T-helper 17 cell (primary cell): ENCODE measurements at regions not wholly inside any gene's neighbourhood (a gene's known extent, or its start where the extent isn't known, plus 50 kb on each side); places are given as distances from the start of the nearest gene placed in this dataset.

Source experiments
- ATAC-seq: fragments of 150-1000 bp; cut with Tn5 transposase; 2 replicates; pipeline ENCODE4 v1.10.0; 2021; ENCODE audit warnings: mild to moderate bottlenecking, moderate library complexity
- DNase-seq, 3 donors: peaks; one replicate each; pipeline versions ENCODE4 v3.0.0 to v3.0.0-alpha.2; 2020 to 2021
- H3K9me3 ChIP-seq: one replicate; pipeline ENCODE4 v1.7.0; 2013; ENCODE audit warnings: low read length, mild to moderate bottlenecking; ENCODE audit not compliant: control insufficient read depth, poor library complexity, severe bottlenecking
- H3K27ac Mint-ChIP-seq: one replicate; pipeline ENCODE4 v1.8.0; 2022; ENCODE audit warnings: mild to moderate bottlenecking, moderate library complexity, mixed read lengths
- H3K27me3 Mint-ChIP-seq: one replicate; pipeline ENCODE4 v1.8.0; 2022; ENCODE audit warnings: mixed read lengths
- H3K36me3 Mint-ChIP-seq: one replicate; pipeline ENCODE4 v1.8.0; 2022; ENCODE audit warnings: low read depth, mixed read lengths
- H3K4me1 Mint-ChIP-seq: one replicate; pipeline ENCODE4 v1.8.0; 2022; ENCODE audit warnings: mild to moderate bottlenecking, mixed read lengths
- H3K4me3 Mint-ChIP-seq: one replicate; pipeline ENCODE4 v1.8.0; 2022; ENCODE audit warnings: mild to moderate bottlenecking, moderate library complexity, mixed read lengths

DNA sequence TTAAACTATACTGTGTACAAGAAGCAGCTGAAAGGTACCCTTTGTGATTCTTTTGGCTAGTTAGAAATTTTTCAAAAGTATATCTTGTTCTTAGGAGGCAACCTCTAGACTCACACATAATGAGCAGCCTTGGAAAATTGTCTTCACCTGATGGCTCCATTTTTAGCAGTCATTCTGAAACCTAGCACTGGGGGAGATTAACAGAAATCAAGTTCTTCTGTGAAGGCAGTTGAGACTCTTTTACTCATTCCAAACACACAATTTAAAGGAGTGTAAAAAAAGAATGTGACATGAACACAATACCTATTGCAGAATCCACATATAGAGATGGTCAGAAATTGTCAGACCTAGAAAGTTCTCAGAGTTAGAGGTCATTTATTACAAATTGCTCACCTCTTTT, 197.7 kb downstream of the UBE2E3 start:
- peaks cover 4% of the 10 kb centered on the region for H3K4me1 Mint-ChIP-seq
- H3K27me3 Mint-ChIP-seq = no peaks in the 10 kb centered on the region
- H3K36me3 Mint-ChIP-seq = peaks cover 4% of the 10 kb centered on the region
- no peak for ATAC-seq
- H3K27ac Mint-ChIP-seq = peak overlapping the region; percentile 61
- DNase-seq = no peak
- H3K4me3 Mint-ChIP-seq = no peak overlapping the region
- H3K9me3 ChIP-seq = no peaks in the 10 kb centered on the region

DNA sequence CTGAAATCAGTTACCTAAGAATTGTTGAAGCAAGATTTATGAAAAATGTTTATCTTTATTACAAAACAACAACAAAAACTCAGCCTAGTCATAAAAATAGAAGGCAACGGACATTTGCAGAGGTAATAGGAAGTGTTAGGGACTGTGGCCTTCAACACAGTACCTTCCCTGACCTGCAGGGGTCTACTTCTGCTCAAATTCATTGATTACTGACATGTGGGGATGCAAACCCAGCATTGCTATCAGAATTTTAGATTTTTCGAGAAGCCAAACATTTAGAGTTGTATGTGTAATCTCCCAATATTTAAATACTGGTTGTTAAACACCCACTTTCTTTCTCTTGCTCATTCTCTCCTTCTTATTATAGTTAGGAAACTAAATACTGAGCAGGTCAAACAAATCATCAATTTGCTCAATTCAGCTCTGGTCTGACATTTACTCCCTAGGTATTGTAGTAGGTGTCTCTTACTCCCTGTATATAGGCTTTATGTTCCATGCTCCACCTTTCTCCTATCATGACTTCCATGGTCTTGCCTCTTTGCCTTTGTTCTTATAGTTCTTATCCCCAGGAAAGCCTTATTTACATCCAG, 198.5 kb downstream of the UBE2E3 start:
- peaks cover 4% of the 10 kb centered on the region for H3K4me1 Mint-ChIP-seq
- peaks cover 4% of the 10 kb centered on the region for H3K36me3 Mint-ChIP-seq
- no peaks in the 10 kb centered on the region for H3K9me3 ChIP-seq
- no peak overlapping the region for H3K4me3 Mint-ChIP-seq
- DNase-seq (no peak), ATAC-seq (peak; percentile 87)
- no peaks in the 10 kb centered on the region for H3K27me3 Mint-ChIP-seq
- H3K27ac Mint-ChIP-seq = peak overlapping the region; percentile 61

DNA sequence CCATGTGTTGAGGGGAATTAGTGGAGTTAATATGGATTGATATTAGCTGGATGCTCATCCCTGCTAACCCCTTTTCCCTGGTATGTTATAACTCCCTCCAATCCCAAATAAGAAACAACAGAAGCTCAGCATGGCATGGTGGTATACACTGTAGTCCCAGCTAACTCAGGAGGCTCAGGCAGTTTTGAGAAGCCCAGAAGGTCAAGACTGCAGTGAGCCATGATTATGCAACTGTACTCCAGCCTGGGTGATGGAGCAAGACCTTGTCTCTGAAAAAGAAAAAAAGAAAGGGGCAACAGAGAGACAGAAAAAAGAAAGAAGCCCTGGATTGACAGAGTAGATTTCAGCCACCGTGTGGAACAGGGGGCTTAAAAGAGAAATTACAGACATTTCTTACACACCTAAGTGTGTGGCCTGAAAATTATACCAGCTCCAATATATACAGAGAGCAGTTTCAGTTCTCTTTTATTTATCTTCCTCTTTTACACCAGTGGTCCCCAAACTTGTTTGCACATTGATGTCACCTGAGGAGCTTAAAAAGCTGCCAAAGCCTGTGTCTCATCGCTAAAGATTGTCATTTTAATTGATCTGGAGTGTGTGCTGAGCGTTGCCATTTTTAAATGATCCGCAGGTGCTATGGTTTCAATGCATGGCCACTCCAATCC, 203.6 kb downstream of the UBE2E3 start:
- peaks cover 9% of the 10 kb centered on the region for H3K4me1 Mint-ChIP-seq
- ATAC-seq (peak; percentile 59), DNase-seq (no peak)
- H3K36me3 Mint-ChIP-seq = peaks cover 7% of the 10 kb centered on the region
- no peak overlapping the region for H3K4me3 Mint-ChIP-seq
- no peaks in the 10 kb centered on the region for H3K9me3 ChIP-seq
- no peaks in the 10 kb centered on the region for H3K27me3 Mint-ChIP-seq
- no peak overlapping the region for H3K27ac Mint-ChIP-seq

DNA sequence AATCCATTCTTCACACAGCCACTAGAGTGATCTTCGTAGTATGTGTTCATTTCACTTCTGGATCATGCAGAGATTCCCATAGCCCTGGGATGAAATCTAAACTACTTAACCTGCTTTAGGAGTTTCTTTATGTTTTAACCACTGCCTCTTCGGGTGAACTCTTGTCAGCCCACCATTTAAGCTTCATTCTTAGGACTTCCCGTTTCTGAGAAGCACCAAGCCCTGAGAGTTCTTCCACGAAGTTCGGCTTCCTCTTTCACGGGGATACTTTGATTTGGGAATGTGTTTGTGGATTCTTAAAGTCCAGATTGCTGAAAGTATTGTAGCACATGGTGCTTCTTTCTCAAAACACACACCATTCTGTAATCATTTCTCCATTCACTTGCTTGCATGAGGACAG, 205.0 kb downstream of the UBE2E3 start:
- DNase-seq (no peak), ATAC-seq (no peak)
- H3K9me3 ChIP-seq = no peaks in the 10 kb centered on the region
- Mint-ChIP-seq H3K36me3 (peaks cover 5% of the 10 kb centered on the region), H3K27me3 (no peaks in the 10 kb centered on the region), H3K4me3 (no peak overlapping the region), H3K4me1 (peaks cover 9% of the 10 kb centered on the region), H3K27ac (no peak overlapping the region)

DNA sequence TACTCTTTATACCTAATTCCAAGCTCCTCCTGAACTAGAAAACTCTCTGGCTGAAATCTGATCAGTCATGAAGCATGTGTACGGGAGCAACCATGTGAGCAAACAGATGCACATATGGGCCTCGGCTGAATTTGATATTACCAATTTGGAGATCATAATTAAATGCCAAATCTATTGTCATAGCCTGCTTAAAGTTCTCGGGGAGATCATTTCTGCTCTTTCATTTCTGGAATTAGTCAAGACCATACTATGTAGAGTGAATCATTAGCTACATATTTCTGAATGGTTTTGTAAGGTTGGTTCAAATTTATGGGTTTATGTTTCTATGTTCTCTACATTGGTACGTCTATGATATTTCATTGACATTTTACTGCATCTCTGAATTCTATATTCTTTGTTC, 205.5 kb downstream of the UBE2E3 start:
- peaks cover 5% of the 10 kb centered on the region for H3K36me3 Mint-ChIP-seq

DNA sequence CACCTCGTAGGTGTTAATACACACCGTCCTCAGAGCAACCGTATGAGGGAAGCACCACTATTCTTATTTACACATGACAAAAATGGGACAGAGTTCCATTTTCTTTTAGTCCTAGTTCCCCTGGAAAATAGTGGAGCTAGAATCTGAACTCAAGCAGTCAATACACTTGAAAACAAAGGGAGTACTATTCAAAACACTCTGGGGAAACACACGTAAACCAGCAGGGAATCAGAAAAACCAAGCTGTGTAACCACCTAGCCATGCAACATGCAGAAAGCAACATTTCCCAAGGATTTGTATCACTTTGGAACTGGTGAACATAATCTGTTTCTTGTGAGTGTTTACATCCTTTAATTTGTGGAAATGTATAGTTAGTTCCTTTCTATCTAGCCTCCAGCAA, 208.2 kb downstream of the UBE2E3 start:
- Mint-ChIP-seq H3K36me3 (peaks cover 5% of the 10 kb centered on the region), H3K27me3 (no peaks in the 10 kb centered on the region), H3K27ac (no peak overlapping the region), H3K4me1 (peaks cover 9% of the 10 kb centered on the region), H3K4me3 (no peak overlapping the region)
- DNase-seq (no peak), ATAC-seq (no peak)
- H3K9me3 ChIP-seq = no peaks in the 10 kb centered on the region

More for the DNA sequence above, 205.5 kb downstream of the UBE2E3 start:
- Mint-ChIP-seq H3K4me3 (no peak overlapping the region), H3K27me3 (no peaks in the 10 kb centered on the region), H3K4me1 (peaks cover 9% of the 10 kb centered on the region), H3K27ac (no peak overlapping the region)
- no peaks in the 10 kb centered on the region for H3K9me3 ChIP-seq
- no peak for DNase-seq
- ATAC-seq = no peak

DNA sequence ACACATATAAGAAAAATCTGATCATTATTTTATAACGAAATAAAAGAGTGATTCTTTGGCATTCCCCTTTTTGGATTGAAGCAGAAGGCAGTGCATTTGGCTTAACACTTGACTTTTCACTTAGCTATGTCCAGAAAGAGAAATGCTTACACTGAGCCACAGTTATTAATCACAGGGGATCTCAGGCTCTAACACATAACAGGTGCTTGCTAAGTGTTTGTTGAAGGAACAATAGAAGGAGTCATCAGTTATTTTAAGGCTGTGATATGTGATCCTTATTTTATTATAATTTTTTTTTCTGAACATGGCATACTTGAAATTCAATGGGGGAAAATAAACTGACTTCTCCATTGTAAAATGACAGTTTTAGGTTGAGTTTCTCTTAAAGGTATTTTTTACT, 209.5 kb downstream of the UBE2E3 start:
- no peak overlapping the region for H3K27ac Mint-ChIP-seq
- no peaks in the 10 kb centered on the region for H3K27me3 Mint-ChIP-seq
- no peak for DNase-seq
- no peak for ATAC-seq
- peaks cover 11% of the 10 kb centered on the region for H3K4me1 Mint-ChIP-seq
- H3K9me3 ChIP-seq = no peaks in the 10 kb centered on the region
- no peak overlapping the region for H3K4me3 Mint-ChIP-seq
- H3K36me3 Mint-ChIP-seq = peaks cover 10% of the 10 kb centered on the region

DNA sequence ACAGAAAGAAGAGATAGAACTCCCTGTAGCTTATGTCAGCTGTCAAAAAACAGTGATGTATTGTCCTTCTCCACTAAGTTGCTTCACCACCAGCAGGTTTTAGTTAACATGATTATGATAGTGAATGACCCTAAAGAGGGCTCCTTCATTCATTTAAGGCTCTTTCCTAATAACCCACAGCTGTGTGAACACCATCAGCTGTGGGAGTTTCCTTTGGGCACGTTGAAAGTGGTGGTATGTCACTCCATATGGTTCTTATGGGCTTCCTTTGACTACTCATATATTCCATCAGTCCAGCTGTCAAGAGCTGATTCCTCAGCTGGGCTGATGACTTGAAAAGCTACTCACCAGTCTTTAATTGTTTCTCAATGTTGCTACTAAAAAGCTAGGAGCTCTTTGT, 210.3 kb downstream of the UBE2E3 start:
- no peaks in the 10 kb centered on the region for H3K9me3 ChIP-seq
- Mint-ChIP-seq H3K4me1 (peaks cover 7% of the 10 kb centered on the region), H3K27me3 (no peaks in the 10 kb centered on the region), H3K36me3 (peaks cover 10% of the 10 kb centered on the region), H3K4me3 (no peak overlapping the region), H3K27ac (no peak overlapping the region)
- ATAC-seq = no peak
- no peak for DNase-seq

DNA sequence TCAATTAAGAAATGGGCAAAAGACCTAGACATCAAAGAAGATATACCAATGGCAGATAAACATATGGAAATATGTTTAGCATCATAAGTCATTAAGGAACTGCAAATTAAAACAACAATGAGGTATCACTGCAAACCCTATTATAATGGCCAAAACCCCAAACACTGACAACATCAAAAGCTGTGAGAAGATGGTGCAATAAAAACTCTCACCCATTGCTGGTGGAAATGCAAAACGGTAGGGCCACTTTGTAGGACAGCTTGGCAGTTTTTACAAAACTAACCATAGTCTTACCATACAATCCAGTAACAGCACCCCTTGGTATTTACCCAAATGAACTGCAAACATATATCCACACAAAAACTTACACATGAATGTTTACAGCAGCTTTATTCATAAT, 213.1 kb downstream of the UBE2E3 start:
- no peaks in the 10 kb centered on the region for H3K9me3 ChIP-seq
- DNase-seq (no peak), ATAC-seq (no peak)
- H3K27me3 Mint-ChIP-seq = no peaks in the 10 kb centered on the region
- H3K36me3 Mint-ChIP-seq = peaks cover 7% of the 10 kb centered on the region
- H3K27ac Mint-ChIP-seq = no peak overlapping the region
- peaks cover 22% of the 10 kb centered on the region for H3K4me1 Mint-ChIP-seq
- H3K4me3 Mint-ChIP-seq = no peak overlapping the region

DNA sequence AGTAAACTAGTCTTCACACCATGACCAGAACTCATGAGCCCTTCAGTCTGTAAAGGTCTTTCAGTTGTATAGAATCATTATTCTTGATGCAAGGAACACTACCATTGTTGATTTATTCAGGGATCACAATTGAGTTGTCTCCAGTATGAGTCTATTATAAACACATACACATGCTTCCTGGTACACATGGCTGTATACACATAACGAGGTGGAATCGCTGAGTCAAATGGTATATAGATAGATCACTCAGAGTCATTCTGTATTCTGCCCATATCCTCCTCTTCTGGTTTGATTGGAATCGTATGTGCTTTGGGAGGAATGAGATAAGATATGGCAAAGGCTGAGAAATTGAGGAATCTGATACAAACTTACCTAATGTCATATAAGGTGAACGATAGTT, 216.0 kb downstream of the UBE2E3 start:
- Mint-ChIP-seq H3K27ac (peak overlapping the region; percentile 79), H3K36me3 (peaks cover 9% of the 10 kb centered on the region), H3K4me1 (peaks cover 30% of the 10 kb centered on the region), H3K27me3 (no peaks in the 10 kb centered on the region), H3K4me3 (peak overlapping the region; percentile 28)
- H3K9me3 ChIP-seq = no peaks in the 10 kb centered on the region
- ATAC-seq = no peak
- DNase-seq = no peak

DNA sequence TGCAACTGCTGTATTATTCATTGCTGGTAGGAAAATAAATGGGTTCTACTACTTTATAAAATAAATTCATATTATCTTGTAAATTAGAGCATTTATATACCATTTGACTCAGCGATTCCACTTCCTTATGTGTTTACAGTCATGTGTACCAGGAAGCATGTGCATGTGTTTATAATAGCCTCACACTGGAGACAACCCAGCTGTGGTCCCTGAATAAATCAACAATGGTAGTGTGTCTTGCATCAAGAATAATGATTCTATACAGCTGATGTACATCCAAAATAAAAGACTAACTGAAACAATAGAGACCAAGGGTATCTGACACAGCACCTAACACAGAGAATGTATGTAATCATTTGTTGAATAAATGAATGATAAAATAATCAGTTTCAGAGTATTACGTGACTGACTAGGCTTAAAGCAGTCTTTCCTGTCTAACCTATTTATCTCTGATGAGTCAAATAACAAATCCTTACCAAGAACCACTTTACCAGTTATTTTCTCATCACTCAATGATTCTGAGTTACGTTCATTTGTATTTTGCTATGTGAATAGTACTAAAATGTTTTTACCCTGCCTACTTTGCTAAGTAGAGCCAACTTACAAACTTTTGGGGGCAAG, 216.8 kb downstream of the UBE2E3 start:
- no peaks in the 10 kb centered on the region for H3K9me3 ChIP-seq
- ATAC-seq = peak; percentile 68
- DNase-seq = no peak
- Mint-ChIP-seq H3K4me3 (no peak overlapping the region), H3K36me3 (peaks cover 9% of the 10 kb centered on the region), H3K27ac (peak overlapping the region; percentile 79), H3K4me1 (peaks cover 33% of the 10 kb centered on the region), H3K27me3 (no peaks in the 10 kb centered on the region)

DNA sequence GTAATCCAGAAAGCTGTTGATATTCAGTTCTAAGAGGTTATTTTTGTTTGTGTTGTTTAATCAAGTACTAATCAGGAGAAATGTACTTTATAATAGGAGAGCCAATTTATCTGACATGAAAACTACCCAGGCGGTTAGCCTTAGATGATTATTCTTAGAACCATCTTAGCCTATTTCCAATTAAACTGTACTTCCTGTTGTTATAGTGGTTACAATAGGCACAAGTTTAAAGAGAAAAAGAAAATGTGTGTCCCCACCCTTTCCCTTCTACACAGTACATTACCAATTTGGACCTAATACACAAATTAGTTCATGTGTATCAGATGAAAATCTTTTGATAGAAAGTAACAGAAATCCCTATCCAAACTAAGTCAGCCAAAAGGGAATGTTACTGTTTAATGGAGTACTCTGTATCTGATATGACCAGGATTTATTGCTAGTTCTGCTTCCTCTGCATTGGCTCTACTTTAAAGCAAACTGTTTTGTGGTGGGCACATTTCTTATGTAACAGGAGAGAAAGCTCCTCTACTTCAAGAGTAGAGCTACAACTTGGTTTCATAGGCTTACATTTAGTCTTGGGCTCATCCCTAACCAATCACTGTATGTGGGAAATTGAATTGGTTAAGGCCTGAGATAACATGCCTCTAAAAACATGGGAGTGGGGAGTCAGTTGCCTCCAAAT, 217.9 kb downstream of the UBE2E3 start:
- Mint-ChIP-seq H3K36me3 (peaks cover 9% of the 10 kb centered on the region), H3K4me1 (peaks cover 33% of the 10 kb centered on the region), H3K27me3 (no peaks in the 10 kb centered on the region), H3K27ac (peak overlapping the region; percentile 79), H3K4me3 (no peak overlapping the region)
- DNase-seq = no peak
- H3K9me3 ChIP-seq = no peaks in the 10 kb centered on the region
- peak; percentile 65 for ATAC-seq

DNA sequence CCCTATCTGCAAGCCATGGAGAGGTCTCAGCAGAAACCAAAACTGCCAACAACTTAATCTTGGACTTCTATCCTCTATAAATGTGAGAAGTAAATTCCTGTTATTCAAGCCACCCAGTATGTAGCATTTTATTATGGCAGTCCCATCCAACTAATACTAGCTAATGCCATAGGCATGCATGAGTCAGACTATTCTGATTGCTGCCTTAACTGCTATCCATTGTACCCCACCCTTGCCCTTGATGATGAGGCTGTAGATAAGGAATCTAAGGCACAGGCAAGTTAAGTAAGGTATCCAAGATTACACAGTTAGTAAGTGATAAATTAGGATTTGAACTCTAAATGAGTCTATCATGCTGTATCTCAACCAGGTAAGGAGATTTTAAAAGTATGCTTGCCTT, 223.0 kb downstream of the UBE2E3 start:
- H3K9me3 ChIP-seq = peaks cover 3% of the 10 kb centered on the region
- H3K27me3 Mint-ChIP-seq = no peaks in the 10 kb centered on the region
- no peak for ATAC-seq
- no peak for DNase-seq
- no peak overlapping the region for H3K4me3 Mint-ChIP-seq
- H3K27ac Mint-ChIP-seq = no peak overlapping the region
- peaks cover 4% of the 10 kb centered on the region for H3K36me3 Mint-ChIP-seq
- peaks cover 12% of the 10 kb centered on the region for H3K4me1 Mint-ChIP-seq
